ENCODE measurements at regions not wholly inside any gene's neighbourhood (a gene's known extent, or its start where the extent isn't known, plus 50 kb on each side); places are given as distances from the start of the nearest gene placed in this dataset.
"Not testable (repeated sequence)": the region's sequence is repeated elsewhere in the genome, so short reads cannot be mapped to it uniquely, and the experiment has no call there.

GRCh38 chr4:59503731-59504130 lies 1696.4 kb upstream of the ADGRL3 start:
- Histone ChIP-seq H4K5ac (ENCODE audit: insufficient read length, low read depth, low read length) (no peak overlapping the region), H3K56ac (ENCODE audit: insufficient read length, low read depth, low read length) (no peak overlapping the region), H3K4me2 (ENCODE audit: insufficient read depth, insufficient read length, low read length) (no peak overlapping the region), H2BK5ac (ENCODE audit: insufficient read length, low read length) (no peak overlapping the region), H3T11ph (ENCODE audit: low read length) (no peak overlapping the region), H3K27me3 (ENCODE audit: insufficient read depth, low read length) (no peaks in the 10 kb centered on the region), H3K18ac (ENCODE audit: insufficient read length, low read depth, low read length) (no peak overlapping the region), H3K4ac (ENCODE audit: low read depth, low read length) (no peak overlapping the region), H2BK12ac (ENCODE audit: insufficient read length, low read depth, low read length) (no peak overlapping the region), H2BK20ac (ENCODE audit: low read depth, low read length, poor library complexity, severe bottlenecking) (no peak overlapping the region), H3K4me1 (ENCODE audit: insufficient read depth, low read length) (no peaks in the 10 kb centered on the region; the same call in 1 of the 2 replicates), H4K91ac (ENCODE audit: insufficient read length, low read depth, low read length) (no peak overlapping the region), H2AK5ac (ENCODE audit: insufficient read length, low read length) (no peak overlapping the region), H2BK120ac (ENCODE audit: low read depth, low read length, poor library complexity, severe bottlenecking) (no peak overlapping the region), H2BK15ac (ENCODE audit: low read depth, low read length) (no peak overlapping the region), H3K27ac (ENCODE audit: insufficient read length, low read depth, low read length) (no peak overlapping the region), H3K23me2 (ENCODE audit: insufficient read length, low read depth, low read length, poor library complexity, severe bottlenecking) (no peaks in the 10 kb centered on the region), H2AFZ (ENCODE audit: low read length) (no peak overlapping the region), H3K14ac (ENCODE audit: insufficient read depth, low read length) (no peak overlapping the region), H3K23ac (ENCODE audit: insufficient read length, low read depth, low read length) (no peak overlapping the region), H3K9me3 (ENCODE audit: control insufficient read depth, low read depth, low read length) (no peaks in the 10 kb centered on the region), H3K9ac (ENCODE audit: extremely low read depth, insufficient read length, low read length) (no peak overlapping the region), H4K8ac (replicated peaks; ENCODE audit: insufficient read length, low read depth, low read length) (no peak overlapping the region), H4K20me1 (ENCODE audit: control insufficient read depth, insufficient read depth, insufficient read length) (no peaks in the 10 kb centered on the region), H3K79me1 (ENCODE audit: insufficient read depth, low read depth, low read length, poor library complexity, severe bottlenecking) (no peaks in the 10 kb centered on the region), H3K79me2 (ENCODE audit: insufficient read depth, low read length) (no peaks in the 10 kb centered on the region)
- Mint-ChIP-seq H3K36me3 (ENCODE audit: insufficient read depth in 1 of 3, low read depth in 3 of 3) (peaks cover 0 to 3% (median 0%) of the 10 kb centered on the region in 3 experiments; a peak in 1 of 7 replicates), H3K4me1 (peaks cover 11 to 12% of the 10 kb centered on the region in 2 experiments), H3K27ac (no peak overlapping the region), H3K9me3 (no peaks in the 10 kb centered on the region; a peak in 1 of 5 replicates), H3K27me3 (ENCODE audit: low read depth) (no peaks in the 10 kb centered on the region), H3K4me3 (no peak overlapping the region)
- DNase-seq = no peak
- TF ChIP-seq CTCF (conservative IDR thresholded peaks at IDR 0.05) = no peak
- WGBS (ENCODE audit: extremely low coverage, insufficient read length, low lambda C conversion rate) = no CpG with 5 or more reads among the region's 1 CpG

GRCh38 chr4:59511809-59512208 lies 1688.3 kb upstream of the ADGRL3 start:
- no CpG with 5 or more reads among the region's 11 CpGs for WGBS (ENCODE audit: extremely low coverage, insufficient read length, low lambda C conversion rate)
- H3K23me2 ChIP-seq (ENCODE audit: insufficient read length, low read depth, low read length, poor library complexity, severe bottlenecking); H2BK20ac ChIP-seq (ENCODE audit: low read depth, low read length, poor library complexity, severe bottlenecking); H2AFZ ChIP-seq (ENCODE audit: low read length); H3K27me3 ChIP-seq (ENCODE audit: insufficient read depth, low read length); H3K4me2 ChIP-seq (ENCODE audit: insufficient read depth, insufficient read length, low read length); H3K27ac Mint-ChIP-seq; DNase-seq; H3K36me3 Mint-ChIP-seq (ENCODE audit: insufficient read depth in 1 of 3, low read depth in 3 of 3); H3K79me2 ChIP-seq (ENCODE audit: insufficient read depth, low read length); H3T11ph ChIP-seq (ENCODE audit: low read length); H3K9me3 Mint-ChIP-seq; H3K9me3 ChIP-seq (ENCODE audit: control insufficient read depth, low read depth, low read length); H2BK12ac ChIP-seq (ENCODE audit: insufficient read length, low read depth, low read length); H3K18ac ChIP-seq (ENCODE audit: insufficient read length, low read depth, low read length); H3K27me3 Mint-ChIP-seq (ENCODE audit: low read depth); H3K14ac ChIP-seq (ENCODE audit: insufficient read depth, low read length); H3K23ac ChIP-seq (ENCODE audit: insufficient read length, low read depth, low read length); H3K4me1 ChIP-seq (ENCODE audit: insufficient read depth, low read length); H4K20me1 ChIP-seq (ENCODE audit: control insufficient read depth, insufficient read depth, insufficient read length); H4K5ac ChIP-seq (ENCODE audit: insufficient read length, low read depth, low read length); H3K4ac ChIP-seq (ENCODE audit: low read depth, low read length); H4K8ac ChIP-seq (replicated peaks; ENCODE audit: insufficient read length, low read depth, low read length); H3K9ac ChIP-seq (ENCODE audit: extremely low read depth, insufficient read length, low read length); H2BK120ac ChIP-seq (ENCODE audit: low read depth, low read length, poor library complexity, severe bottlenecking); H3K56ac ChIP-seq (ENCODE audit: insufficient read length, low read depth, low read length); H3K4me3 Mint-ChIP-seq; H2BK15ac ChIP-seq (ENCODE audit: low read depth, low read length); H2BK5ac ChIP-seq (ENCODE audit: insufficient read length, low read length); H4K91ac ChIP-seq (ENCODE audit: insufficient read length, low read depth, low read length); H3K4me1 Mint-ChIP-seq; H3K79me1 ChIP-seq (ENCODE audit: insufficient read depth, low read depth, low read length, poor library complexity, severe bottlenecking); H3K27ac ChIP-seq (ENCODE audit: insufficient read length, low read depth, low read length); H2AK5ac ChIP-seq (ENCODE audit: insufficient read length, low read length): not testable (repeated sequence)

All from H9 (cell line).